NOMO-1 treated with dmso at 0.1 percent for 144 hours (cell line): ENCODE measurements at regions not wholly inside any gene's neighbourhood (a gene's known extent, or its start where the extent isn't known, plus 50 kb on each side); places are given as distances from the start of the nearest gene placed in this dataset.

Experiments
- DNase-seq: peaks from one replicate; lab custom pipeline; 2025; ENCODE audit not compliant: unreplicated experiment; lab: John Stamatoyannopoulos, UW

DNA sequence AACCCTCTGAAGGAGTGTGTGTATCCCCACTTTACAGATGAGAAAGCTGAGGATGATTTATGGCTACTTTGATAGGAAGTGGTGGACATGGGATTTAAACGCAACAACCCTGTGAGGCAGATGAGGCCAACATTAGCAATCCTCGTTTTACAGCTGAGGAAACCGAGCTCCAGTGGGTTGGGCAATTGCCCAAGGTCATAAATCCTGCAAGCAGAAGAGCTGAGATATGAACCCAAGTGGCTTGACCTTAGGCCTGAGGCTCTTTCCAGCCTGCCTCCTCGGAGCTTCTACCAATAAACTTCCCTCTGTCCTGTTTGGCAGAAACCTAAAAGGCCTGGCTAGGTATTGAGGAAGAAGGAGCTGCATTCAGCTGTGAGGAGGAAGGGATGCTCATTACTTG lies 185.5 kb upstream of the RBPJ start:
- DNase-seq = peak; percentile 66

DNA sequence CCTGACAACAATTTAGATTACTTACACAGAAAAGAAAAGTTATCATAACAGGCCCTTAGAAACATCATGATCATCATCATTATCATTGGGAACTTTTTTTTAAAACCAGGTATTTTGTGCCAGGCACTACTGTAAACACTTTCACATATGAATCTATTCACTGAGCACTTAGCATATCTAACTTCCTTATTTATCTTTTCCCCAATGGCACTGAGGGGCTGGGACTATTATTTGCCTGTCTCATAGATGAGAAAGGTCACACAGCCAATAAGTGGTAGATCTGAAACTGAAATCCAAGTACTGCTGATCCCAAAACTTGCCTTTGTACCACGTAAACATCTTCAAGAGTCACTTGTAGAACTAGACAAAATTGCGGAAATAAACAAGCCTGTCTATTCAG lies 184.2 kb upstream of the RBPJ start:
- no peak for DNase-seq

DNA sequence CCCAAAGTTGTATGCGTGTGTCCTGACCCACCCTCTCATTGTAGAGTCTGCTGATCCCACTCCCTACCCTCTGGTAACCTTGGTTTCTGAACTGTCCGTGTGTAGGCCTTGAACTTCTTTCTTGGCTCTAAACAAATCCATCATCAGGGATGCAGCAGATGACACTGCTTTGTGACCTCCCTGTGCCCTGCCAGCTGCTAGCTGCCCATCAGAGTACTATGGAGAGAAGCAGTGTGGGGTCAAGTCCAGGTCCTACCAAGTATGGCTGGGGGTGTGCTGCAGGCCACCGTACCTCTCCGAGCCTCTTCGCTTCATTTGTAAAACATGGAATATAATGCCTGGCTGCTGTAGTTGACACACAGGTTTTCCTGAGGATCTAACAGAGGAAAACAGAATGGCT lies 183.5 kb upstream of the RBPJ start:
- DNase-seq = no peak

DNA sequence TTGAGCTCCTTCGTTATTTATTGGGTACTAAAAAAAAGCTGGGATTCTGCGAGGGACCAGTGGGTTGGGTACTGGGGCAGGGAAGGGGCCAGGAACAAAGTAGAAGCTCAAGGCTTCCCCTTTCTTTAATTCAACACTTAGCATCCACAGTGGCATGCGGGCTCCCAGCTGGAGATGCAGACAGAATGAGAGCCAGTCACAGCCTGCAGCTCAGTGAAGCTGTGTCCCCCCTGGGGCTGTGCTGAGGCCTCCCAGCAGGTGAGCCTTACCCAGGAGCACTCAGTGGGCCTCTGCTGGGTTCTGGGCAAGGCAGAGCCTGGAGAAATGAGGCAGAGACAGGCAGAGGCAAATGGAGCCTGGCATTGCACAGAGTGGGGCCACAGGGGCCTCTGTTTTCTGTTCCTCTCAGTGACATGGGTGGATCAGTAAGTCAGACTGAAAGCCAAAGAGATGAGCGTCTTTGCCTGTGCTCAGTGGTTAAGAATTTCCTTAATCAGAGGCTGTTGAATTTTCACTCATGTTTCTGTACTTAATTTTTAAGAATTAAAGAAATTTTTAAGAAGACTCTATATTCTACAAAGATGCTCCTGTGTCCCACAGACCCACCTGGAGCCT lies 181.4 kb upstream of the RBPJ start:
- DNase-seq = no peak

DNA sequence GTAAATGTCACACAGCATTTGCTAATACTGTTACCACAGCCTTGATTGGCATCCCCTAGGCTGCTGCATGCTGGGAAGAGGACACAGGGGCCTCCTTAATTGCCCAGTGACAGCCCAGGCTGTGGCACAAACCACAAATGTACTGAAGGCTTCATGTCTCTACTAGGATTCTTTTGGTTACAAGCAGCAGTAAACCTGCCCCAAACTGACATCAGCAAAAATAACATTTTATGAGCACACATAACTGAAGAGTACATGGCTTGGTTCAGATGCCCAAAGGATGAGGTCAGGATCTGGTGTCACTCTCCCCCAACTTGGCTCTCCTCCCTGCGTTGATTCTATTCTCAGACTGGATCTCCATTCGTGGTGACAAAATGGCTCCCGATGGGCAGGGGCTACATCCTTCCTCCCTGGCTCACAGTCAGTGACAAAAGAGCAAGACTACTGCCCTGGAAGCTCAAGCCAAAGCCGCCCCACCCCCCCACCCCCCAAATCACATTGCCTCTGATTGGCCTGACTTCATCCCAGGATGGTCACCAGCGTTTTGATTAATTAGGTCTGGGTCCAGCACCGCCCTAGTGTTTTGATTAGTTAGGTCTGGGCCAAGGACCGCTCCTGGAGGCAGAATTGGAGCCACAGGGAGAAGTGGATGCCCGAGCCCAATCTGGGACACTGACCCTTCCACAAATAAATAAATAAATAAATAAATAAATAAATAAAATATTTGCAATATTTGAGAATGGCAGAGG lies 180.5 kb upstream of the RBPJ start:
- DNase-seq = peak; percentile 34

DNA sequence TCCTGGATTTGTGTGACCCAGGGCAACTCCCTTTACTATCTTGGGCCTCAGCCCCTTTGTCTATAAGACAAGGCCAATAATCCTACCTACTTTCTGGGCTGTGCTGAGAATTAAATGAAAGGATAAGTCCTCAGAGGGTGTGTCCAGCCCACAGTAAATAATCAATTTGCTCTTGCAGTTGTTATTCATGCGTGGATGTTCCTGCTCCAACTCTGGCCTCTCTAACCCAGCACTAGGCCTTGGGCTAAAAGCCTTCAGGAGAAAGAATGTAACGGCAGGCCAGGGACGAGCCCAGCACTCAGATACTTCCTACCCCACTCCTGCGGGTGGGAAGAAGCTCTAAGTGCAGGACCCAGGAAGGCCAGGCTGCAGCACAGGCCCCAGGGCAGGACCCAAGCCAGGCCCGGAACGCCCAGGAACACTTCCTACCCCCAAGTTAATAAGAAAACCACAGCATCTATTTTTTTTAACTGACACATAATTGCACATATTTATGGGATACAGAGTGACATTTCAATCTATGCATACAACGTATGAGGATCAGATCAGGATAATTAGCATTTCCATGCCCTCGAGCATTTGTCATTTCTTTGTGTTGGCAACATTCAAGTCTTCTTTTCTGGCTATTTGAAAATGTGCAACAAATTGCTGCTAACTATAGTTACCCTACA lies 179.6 kb upstream of the RBPJ start:
- DNase-seq = no peak

DNA sequence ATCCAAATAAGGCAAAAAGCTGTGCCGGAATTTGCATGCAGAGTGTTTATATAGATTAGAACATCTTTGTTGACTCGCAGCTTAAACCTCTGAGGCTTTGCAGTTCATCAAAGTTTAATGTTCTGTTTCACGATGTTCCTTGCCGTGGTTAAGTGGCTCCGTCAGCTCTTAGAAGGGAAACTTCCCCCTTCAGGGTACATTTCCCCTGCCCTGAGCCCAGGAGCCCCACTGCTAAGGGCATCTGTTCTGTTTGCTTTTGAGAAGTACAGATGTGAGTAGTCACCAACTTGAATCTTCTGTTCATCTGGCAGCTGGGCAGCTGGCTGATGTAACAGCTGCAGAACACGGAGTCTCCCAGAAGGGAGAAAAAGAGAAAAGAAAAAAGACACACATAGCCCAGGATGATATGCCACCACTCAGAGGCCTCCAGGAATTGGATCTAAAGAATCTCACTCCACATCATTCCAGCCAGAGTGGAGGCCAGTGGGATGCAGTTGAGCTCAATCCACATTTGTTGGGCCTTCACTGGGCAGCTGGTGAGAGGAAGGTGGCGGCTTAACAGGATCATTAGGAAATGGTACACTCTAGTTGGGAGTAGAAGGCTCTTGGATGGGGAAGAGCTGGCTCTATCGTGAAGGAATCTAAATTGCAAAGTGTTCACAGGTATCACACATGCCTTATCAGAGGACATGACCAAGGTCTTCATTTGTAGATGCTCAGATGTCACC lies 178.7 kb upstream of the RBPJ start:
- peak; percentile 62 for DNase-seq

DNA sequence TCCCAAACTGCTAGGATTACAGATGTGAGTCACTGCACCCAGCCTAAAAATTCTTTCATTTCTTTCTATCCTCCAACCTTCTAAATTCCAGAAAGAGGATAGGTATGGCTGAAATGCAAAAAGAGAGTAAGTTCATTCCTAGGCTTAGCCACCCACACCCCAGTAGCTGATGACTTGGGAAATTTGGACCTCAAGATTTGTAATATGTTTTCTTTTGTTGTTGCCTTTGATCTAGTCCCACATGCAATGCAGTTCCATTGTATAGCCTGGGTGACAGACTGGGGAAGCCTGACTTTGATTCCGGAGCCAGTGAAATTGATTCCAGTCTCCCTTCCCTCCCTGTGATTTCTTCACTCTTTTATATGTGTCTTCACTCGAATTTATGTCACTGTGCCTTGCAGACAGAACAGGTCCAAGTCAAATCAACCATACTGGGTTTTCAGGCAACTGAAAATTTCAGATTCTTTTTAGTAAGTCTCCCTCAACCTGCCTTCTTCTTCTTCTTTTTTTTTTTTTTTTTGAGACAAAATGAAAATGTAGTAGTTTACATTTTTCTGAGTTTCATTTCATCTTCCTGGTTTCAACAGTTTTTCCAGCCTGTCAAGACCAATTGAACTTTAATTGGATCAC lies 176.2 kb upstream of the RBPJ start:
- no peak for DNase-seq

DNA sequence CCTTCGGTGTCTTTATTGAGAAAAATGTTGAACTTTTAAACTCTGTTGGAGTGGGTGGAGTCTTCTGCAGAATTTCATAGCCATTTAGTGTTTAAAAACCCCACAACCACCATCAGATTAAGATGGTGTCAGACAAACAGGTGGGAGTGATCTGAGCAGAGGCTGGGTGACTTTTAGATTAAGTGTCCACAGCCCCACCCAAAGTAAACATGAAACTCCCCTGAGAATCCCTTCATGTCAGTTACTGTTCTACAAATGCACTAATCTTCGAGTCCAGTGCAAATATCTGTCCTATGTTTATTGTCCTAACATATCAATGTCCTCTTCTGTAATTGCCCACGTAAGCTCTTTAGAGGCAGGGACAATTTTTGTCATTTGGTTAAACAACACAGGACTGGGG lies 175.6 kb upstream of the RBPJ start:
- no peak for DNase-seq

DNA sequence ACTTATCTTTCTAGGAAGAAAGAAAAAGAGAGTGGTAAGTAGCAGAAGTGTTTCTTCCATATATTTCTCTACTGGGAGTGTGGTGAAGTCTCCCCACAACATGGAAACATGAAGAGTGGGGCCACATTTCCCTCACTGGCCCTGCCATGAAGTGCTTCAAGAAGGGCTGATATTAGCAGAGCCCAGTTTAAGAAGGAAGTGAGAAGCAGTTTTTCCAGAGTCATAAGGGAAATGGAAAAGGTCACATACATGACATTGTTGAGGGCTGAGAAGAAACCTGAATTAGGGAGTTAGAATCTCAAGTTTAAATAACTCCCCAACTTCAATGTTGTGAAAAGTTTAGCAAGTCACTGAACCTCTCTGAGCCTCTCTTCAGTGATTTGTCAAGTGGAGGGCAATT lies 171.9 kb upstream of the RBPJ start:
- no peak for DNase-seq

DNA sequence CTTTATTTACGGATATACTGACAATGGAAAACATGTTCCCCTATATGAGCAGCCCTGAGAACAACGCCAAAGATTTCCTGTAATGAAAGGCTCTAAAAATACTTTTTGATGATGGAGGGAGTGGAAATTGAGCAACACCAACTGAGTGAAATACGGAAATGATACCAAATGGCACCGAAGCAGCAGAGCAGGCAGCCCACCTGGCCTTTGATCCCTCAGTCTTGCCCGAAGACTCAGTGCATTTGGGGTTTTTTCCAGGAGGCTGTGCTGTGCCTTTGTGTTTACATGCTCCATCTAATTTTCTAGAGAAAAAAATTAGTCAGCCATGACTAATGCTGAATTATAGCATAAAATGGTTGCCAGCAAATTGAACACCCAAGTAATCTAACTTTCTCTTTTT lies 169.9 kb upstream of the RBPJ start:
- peak; percentile 85 for DNase-seq

DNA sequence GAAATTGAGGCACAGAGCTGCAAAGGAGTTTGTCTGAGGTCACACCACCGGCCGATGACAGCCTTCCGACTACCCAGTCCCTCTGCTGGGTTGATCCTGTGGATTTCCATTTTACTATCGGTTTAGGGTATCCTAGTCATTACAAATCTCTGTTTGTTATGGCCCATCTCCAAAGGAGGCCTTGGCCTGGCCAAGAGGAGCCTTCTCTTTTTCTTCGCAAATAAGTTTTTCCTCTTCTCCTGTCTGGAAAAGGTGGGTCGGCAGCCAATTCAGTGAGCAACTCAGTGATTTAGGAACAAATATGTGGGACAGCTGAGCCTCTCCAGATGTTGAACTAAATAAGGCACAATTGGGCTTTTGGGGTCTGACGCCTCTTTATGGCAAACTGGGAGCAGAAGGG lies 169.2 kb upstream of the RBPJ start:
- no peak for DNase-seq

DNA sequence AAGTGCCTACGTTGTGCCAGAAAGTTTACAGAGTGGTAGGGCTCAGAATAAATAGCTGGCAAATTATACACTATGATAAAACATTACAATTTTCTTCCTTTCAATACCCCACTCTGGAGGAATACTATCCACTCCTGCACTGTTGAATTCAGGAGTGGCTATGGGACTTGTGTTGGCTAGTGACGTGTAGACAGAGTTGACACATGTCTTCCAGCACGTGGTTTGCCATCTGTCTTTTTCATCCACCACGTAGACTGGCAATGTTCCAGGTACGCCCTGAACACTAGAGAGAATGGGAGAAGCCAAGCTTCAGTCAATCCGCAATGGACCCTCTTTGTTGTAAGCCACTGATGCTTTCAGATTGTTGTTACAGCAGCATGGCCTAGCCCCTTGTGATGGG lies 168.8 kb upstream of the RBPJ start:
- DNase-seq = no peak

DNA sequence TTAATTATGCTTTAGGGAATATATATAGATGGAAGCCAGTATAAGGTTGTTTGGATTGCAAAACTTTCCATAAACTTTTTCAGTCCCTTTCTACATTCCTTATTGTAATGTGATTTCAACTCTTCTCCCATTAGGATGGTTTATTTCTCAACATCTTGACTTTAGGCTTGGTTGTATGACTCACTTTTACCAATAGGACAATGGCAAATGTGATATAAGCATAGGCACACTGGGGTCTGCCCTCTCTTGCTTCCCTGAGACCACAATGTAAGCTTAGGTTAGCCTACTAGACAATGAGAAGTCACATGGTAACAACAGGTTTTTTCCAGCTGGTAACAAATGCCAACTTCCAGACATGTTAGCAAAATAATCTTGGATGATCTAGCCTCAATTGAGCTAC lies 163.3 kb upstream of the RBPJ start:
- no peak for DNase-seq

DNA sequence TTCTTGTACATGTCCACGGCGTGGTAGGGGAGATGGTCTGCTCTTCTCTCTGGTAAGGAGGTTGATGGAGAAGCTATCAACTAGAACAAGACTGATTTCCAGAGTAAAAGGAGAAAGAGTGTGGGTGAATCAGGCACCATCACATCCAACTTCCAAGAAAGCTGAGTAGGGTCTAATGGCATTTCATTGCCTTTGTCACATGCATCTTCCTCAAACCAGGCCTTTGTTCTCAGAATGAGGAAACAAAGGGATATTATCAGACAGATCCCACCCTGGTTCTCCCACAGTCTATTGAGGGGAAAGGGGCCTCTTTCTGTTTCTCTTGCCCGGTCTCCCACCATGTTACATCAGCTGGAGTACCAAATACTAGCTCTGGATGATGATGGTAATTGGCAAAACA lies 160.2 kb upstream of the RBPJ start:
- no peak for DNase-seq

DNA sequence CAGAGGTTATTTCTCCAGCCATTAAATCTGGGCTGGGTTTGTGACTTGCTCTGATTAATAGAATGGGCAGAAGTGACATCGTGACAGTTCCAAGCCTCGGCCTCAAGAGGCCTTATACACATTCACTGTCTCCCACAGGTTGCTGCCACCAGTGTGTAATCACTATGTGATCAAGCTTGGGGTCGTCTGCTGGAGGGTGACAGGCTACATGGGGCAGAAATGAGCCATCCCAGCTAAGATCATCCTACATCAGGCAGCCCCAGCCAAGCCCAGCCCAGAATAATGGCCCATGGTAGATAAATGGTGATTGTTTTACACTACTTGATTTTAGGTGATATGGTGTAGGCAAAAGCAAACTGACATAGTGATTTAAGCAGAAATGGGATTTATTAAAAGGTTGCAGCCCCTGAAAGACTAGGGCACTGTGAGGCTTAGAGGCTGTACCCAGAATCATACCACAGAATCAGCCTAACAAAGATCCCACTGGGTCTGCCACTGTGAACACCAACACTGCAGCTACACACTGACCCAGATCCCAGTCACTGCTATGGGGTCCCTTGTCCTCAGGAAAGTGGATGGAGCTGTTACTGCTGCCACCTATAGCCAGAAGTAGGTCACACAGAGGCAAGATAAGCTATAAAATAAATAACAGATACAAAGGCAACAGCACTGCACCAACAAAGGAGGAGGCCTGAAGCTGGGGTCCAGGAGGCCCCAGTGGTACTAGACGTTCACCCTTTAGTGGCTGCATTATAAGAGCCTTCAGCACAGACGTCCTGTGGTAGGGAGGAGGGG lies 159.6 kb upstream of the RBPJ start:
- no peak for DNase-seq

DNA sequence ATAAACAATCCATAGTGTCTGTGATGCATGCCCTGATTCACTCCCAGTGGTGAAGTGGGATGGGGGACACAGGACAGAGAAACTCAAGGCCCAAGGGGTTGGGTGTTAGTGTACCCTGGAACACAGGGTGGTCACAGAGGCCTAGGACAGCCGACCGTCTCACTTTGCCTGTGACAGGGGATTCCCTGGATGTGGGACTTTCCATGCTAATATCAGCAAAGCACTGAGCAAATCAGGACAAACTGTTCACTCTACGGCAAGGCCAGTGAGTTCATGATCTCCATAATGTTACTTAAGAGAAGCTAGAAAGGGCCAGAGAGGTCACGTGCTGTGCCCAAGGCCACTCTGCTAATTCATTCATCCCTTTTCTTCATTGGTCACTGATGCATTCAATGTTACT lies 158.7 kb upstream of the RBPJ start:
- DNase-seq = no peak

DNA sequence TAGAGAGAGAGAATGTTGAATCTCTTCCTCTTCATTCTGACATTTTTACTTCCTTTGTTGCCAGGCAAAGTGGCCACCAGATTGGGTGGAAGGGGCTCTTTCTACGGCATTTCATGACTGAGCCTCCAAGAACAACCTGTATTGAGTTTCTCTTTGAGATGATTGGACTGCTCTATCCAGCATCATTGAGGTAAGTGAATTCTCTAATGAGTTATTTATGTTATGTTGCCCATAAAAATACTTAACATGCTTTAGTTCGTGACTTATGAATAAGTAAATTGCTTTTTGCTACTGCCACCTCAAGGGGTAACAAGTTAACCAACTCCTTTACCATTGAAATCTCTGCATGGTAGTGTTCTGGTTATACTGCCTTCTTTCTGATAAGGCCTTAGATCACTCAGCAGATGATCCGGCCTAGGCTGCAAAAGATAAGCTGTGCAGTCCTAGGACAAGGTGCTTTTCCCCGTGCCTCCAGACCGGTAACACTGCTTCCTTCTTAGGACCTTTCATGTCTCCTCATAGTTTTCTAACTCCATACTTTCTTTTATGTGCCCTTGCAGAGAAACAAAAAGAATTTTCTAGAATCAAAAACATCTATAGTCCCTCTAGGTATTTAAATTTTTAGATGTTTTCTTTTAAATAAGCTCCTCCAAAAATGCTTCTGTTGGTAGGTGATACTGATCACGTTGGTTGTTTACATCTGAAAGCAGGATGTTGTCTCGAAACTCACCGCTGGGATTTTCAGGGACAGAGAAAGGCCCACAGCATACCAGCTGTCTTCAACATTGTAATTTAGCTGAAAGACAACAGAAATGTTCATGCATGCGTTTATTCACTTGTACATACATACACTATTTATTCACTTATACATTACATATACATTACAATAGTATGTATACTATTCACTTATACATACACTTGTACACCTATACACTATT lies 157.1 kb upstream of the RBPJ start:
- no peak for DNase-seq

DNA sequence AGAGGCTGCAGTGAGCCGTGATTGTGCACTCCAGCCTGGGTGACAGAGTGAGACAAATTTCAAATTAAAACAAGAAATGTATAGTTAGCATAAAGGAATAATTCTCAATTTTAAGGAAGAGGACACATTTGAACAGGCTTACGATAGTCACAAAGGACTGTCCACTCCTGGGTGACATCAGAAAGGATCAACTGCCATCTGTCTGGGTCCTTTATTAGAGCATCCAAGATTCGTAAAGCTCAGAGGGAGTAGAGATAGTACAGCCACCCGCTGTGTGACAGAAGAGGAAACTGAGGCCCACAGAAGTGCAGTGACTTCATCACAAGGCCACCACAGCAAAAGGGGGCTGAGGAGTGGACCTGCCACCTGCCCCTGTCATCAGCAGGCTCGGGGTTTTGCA lies 149.3 kb upstream of the RBPJ start:
- DNase-seq = no peak

DNA sequence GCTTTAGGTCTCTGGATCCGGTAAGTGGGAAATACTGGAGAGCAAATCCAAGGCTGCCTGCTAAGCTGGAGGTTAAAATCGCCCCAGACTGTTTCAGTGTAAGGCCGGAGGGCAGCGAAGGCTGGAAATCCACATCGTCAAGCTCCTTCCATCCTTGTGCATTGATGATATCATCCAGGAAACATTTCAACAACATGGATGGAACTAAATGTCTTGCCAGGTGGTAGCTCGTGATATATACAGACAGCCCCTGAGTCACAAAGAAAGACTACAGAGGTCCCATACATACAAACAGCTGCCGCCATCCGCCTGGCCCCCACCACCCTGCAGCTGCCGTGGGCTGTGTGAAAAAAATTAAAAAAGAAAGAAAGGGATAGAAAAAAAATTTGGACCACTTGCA lies 148.9 kb upstream of the RBPJ start:
- DNase-seq = no peak
